ENCODE measurements at regions not wholly inside any gene's neighbourhood (a gene's known extent, or its start where the extent isn't known, plus 50 kb on each side); places are given as distances from the start of the nearest gene placed in this dataset.

DNA sequence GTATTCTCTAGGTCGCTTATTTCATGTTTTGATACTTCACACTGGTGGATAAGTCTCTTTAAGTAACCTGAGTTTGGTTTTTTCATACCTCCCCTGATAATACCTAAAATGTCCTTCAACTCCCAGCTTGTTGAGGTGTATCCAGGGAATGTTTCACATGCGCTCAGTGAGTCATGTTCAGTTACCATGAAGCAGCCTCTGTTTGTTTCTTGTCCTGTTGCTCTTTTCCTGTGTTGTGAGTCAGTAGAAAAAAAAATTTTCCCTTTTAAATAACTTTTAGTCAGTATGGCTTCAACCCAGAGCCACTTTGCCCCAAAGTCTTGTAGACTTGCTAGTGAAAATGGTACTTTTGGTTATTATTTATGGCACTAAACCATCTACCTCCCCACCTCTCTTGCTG lies 278.4 kb upstream of the ZPLD1 start:
- Histone ChIP-seq H3K27me3 (ENCODE audit: control insufficient read depth in 1 of 2, insufficient read depth in 2 of 2, low read length in 2 of 2) (no peaks in the 10 kb centered on the region), H3K9me3 (ENCODE audit: low read length) (peaks cover 7% of the 10 kb centered on the region; the same call in 1 of the 2 replicates), H3K9ac (ENCODE audit: insufficient read depth, low read depth, low read length) (no peak overlapping the region), H3K4me2 (ENCODE audit: low read depth, low read length) (no peak overlapping the region), H3K4me1 (ENCODE audit: insufficient read depth, low read length) (no peaks in the 10 kb centered on the region), H3K79me2 (ENCODE audit: insufficient read depth, low read length) (no peaks in the 10 kb centered on the region), H2AFZ (ENCODE audit: low read length) (no peak overlapping the region), H3K36me3 (replicated peaks in 1 of 2; ENCODE audit: control insufficient read depth in 1 of 2, insufficient read depth in 2 of 2, low read length in 2 of 2) (no peaks in the 10 kb centered on the region), H3K4me3 (replicated peaks in 1 of 3; ENCODE audit: insufficient read depth in 1 of 3, low read depth in 2 of 3, low read length in 3 of 3) (no peak overlapping the region), H4K20me1 (ENCODE audit: insufficient read depth, low read length) (no peaks in the 10 kb centered on the region), H3K27ac (ENCODE audit: extremely low read length, insufficient read depth, low read length) (no peak overlapping the region)
- CTCF ChIA-PET (ENCODE audit: low intra/inter-chr PET ratio, low total read pairs) = no interaction called here
- no peak for DNase-seq (ENCODE audit: low spot score)
- TF ChIP-seq SOX5 (CRISPR knock-in tag; IDR thresholded peaks at IDR 0.05; ENCODE audit: borderline replicate concordance) (no peak), ASH2L (IDR thresholded peaks at IDR 0.05; ENCODE audit: insufficient read length, low read depth, low read length) (no peak), TBX2 (CRISPR knock-in tag; IDR thresholded peaks at IDR 0.05; ENCODE audit: borderline replicate concordance) (no peak), MYNN (CRISPR knock-in tag; IDR thresholded peaks at IDR 0.05; ENCODE audit: low read depth) (no peak), ZNF672 (CRISPR knock-in tag; IDR thresholded peaks at IDR 0.05) (no peak), CBFB (CRISPR knock-in tag; IDR thresholded peaks at IDR 0.05) (no peak), IRX3 (CRISPR knock-in tag; IDR thresholded peaks at IDR 0.05; ENCODE audit: borderline replicate concordance, low read depth) (no peak), MAFG (CRISPR knock-in tag; IDR thresholded peaks at IDR 0.05) (no peak), PLRG1 (conservative IDR thresholded peaks at IDR 0.05) (no peak), CHD2 (IDR thresholded peaks at IDR 0.05; ENCODE audit: low read depth, low read length) (no peak), STAG1 (CRISPR knock-in tag; IDR thresholded peaks at IDR 0.05) (no peak)
- TF ChIP-seq, protein P1, sequence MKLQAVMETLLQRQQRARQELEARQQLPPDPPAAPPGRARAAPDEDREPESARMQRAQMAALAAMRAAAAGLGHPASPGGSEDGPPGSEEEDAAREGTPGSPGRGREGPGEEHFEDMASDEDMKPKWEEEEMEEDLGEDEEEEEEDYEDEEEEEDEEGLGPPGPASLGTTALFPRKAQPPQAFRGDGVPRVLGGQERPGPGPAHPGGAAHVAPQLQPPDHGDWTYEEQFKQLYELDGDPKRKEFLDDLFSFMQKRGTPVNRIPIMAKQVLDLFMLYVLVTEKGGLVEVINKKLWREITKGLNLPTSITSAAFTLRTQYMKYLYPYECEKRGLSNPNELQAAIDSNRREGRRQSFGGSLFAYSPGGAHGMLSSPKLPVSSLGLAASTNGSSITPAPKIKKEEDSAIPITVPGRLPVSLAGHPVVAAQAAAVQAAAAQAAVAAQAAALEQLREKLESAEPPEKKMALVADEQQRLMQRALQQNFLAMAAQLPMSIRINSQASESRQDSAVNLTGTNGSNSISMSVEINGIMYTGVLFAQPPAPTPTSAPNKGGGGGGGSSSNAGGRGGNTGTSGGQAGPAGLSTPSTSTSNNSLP (IDR thresholded peaks at IDR 0.05; ENCODE audit: low read depth, low read length) = no peak
- TF ChIP-seq, protein P2, sequence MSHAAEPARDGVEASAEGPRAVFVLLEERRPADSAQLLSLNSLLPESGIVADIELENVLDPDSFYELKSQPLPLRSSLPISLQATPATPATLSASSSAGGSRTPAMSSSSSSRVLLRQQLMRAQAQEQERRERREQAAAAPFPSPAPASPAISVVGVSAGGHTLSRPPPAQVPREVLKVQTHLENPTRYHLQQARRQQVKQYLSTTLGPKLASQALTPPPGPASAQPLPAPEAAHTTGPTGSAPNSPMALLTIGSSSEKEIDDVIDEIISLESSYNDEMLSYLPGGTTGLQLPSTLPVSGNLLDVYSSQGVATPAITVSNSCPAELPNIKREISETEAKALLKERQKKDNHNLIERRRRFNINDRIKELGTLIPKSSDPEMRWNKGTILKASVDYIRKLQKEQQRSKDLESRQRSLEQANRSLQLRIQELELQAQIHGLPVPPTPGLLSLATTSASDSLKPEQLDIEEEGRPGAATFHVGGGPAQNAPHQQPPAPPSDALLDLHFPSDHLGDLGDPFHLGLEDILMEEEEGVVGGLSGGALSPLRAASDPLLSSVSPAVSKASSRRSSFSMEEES (CRISPR knock-in tag; IDR thresholded peaks at IDR 0.05) = no peak
- TF ChIP-seq, protein P3, sequence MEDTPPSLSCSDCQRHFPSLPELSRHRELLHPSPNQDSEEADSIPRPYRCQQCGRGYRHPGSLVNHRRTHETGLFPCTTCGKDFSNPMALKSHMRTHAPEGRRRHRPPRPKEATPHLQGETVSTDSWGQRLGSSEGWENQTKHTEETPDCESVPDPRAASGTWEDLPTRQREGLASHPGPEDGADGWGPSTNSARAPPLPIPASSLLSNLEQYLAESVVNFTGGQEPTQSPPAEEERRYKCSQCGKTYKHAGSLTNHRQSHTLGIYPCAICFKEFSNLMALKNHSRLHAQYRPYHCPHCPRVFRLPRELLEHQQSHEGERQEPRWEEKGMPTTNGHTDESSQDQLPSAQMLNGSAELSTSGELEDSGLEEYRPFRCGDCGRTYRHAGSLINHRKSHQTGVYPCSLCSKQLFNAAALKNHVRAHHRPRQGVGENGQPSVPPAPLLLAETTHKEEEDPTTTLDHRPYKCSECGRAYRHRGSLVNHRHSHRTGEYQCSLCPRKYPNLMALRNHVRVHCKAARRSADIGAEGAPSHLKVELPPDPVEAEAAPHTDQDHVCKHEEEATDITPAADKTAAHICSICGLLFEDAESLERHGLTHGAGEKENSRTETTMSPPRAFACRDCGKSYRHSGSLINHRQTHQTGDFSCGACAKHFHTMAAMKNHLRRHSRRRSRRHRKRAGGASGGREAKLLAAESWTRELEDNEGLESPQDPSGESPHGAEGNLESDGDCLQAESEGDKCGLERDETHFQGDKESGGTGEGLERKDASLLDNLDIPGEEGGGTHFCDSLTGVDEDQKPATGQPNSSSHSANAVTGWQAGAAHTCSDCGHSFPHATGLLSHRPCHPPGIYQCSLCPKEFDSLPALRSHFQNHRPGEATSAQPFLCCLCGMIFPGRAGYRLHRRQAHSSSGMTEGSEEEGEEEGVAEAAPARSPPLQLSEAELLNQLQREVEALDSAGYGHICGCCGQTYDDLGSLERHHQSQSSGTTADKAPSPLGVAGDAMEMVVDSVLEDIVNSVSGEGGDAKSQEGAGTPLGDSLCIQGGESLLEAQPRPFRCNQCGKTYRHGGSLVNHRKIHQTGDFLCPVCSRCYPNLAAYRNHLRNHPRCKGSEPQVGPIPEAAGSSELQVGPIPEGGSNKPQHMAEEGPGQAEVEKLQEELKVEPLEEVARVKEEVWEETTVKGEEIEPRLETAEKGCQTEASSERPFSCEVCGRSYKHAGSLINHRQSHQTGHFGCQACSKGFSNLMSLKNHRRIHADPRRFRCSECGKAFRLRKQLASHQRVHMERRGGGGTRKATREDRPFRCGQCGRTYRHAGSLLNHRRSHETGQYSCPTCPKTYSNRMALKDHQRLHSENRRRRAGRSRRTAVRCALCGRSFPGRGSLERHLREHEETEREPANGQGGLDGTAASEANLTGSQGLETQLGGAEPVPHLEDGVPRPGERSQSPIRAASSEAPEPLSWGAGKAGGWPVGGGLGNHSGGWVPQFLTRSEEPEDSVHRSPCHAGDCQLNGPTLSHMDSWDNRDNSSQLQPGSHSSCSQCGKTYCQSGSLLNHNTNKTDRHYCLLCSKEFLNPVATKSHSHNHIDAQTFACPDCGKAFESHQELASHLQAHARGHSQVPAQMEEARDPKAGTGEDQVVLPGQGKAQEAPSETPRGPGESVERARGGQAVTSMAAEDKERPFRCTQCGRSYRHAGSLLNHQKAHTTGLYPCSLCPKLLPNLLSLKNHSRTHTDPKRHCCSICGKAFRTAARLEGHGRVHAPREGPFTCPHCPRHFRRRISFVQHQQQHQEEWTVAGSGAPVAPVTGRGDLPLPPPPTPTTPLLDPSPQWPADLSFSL (CRISPR knock-in tag; IDR thresholded peaks at IDR 0.05) = no peak
- FAIRE-seq = no peak
- 16% methylated on average over 2 of the region's 2 CpGs for WGBS (ENCODE audit: low lambda C conversion rate)
- BruUV-seq (replicated peaks) = no TSS peak
- no peak for ATAC-seq
- POLR2A ChIA-PET = no interaction called here
- intact Hi-C loops (cut with micrococcal nuclease; ENCODE audit: unreplicated experiment) = no loop called here
- in situ Hi-C loops (cut with HindIII; ENCODE audit: extremely low pct_ligation_motif_present, low pct_unique_long_range_greater_than_20kb) = no loop called here
